Calu3 (cell line): ENCODE measurements at regions not wholly inside any gene's neighbourhood (a gene's known extent, or its start where the extent isn't known, plus 50 kb on each side); places are given as distances from the start of the nearest gene placed in this dataset.

ENCODE experiments used
- BruUV-seq: library from RNA; stranded (reverse); fragments of 400-500 nt; replicated peaks from 2 replicates; lab custom pipeline; 2021; lab: Mats Ljungman, UMichigan
- CTCF ChIA-PET: fragments of 300-600 bp; sonication (Branson Sonifier 250); formaldehyde crosslinking; loops from one replicate; lab custom pipeline; 2022; ENCODE audit warnings: antibody characterized with exemption; lab: Charles Lee
- DNase-seq: peaks from one replicate; pipeline ENCODE4 v3.0.0; 2022
- H3K27ac Mint-ChIP-seq: one replicate; pipeline ENCODE4 v1.8.0; 2022; ENCODE audit warnings: mixed read lengths; ENCODE audit not compliant: unreplicated experiment
- H3K27me3 Mint-ChIP-seq: one replicate; pipeline ENCODE4 v1.8.0; 2022; ENCODE audit warnings: mixed read lengths; ENCODE audit not compliant: unreplicated experiment
- H3K36me3 Mint-ChIP-seq: one replicate; pipeline ENCODE4 v1.8.0; 2022; ENCODE audit warnings: mild to moderate bottlenecking, moderate library complexity, mixed read lengths; ENCODE audit not compliant: insufficient read depth, unreplicated experiment
- H3K4me1 Mint-ChIP-seq: one replicate; pipeline ENCODE4 v1.8.0; 2022; ENCODE audit warnings: mild to moderate bottlenecking, low read depth, mixed read lengths; ENCODE audit not compliant: unreplicated experiment
- H3K4me3 Mint-ChIP-seq: one replicate; pipeline ENCODE4 v1.8.0; 2022; ENCODE audit warnings: mild to moderate bottlenecking, low read depth, moderate library complexity, mixed read lengths; ENCODE audit not compliant: unreplicated experiment
- H3K9me3 Mint-ChIP-seq: one replicate; pipeline ENCODE4 v1.8.0; 2022; ENCODE audit warnings: low read depth, mixed read lengths; ENCODE audit not compliant: unreplicated experiment
- intact Hi-C: fragments of 100-400 bp; cut with micrococcal nuclease; formaldehyde crosslinking; loops from one replicate; pipeline ENCODE4 v1.10.0; 2022; ENCODE audit not compliant: unreplicated experiment
- TF ChIP-seq, protein P1 (sequence below): fragments of 200-600 bp; IDR thresholded peaks from one replicate; pipeline ENCODE4 v1.8.0; 2022; ENCODE audit warnings: antibody characterized with exemption; ENCODE audit not compliant: unreplicated experiment

- no peaks in the 10 kb centered on the region for H3K36me3 Mint-ChIP-seq
- TF ChIP-seq, protein P1, sequence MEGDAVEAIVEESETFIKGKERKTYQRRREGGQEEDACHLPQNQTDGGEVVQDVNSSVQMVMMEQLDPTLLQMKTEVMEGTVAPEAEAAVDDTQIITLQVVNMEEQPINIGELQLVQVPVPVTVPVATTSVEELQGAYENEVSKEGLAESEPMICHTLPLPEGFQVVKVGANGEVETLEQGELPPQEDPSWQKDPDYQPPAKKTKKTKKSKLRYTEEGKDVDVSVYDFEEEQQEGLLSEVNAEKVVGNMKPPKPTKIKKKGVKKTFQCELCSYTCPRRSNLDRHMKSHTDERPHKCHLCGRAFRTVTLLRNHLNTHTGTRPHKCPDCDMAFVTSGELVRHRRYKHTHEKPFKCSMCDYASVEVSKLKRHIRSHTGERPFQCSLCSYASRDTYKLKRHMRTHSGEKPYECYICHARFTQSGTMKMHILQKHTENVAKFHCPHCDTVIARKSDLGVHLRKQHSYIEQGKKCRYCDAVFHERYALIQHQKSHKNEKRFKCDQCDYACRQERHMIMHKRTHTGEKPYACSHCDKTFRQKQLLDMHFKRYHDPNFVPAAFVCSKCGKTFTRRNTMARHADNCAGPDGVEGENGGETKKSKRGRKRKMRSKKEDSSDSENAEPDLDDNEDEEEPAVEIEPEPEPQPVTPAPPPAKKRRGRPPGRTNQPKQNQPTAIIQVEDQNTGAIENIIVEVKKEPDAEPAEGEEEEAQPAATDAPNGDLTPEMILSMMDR: no peak
- intact Hi-C loops: no loop called here
- BruUV-seq: no TSS peak
- H3K9me3 Mint-ChIP-seq: no peaks in the 10 kb centered on the region
- H3K4me3 Mint-ChIP-seq: no peak overlapping the region
- no peak for DNase-seq
- H3K27ac Mint-ChIP-seq: no peak overlapping the region
- CTCF ChIA-PET: no interaction called here
- H3K4me1 Mint-ChIP-seq: peaks cover 10% of the 10 kb centered on the region
- peaks cover 8% of the 10 kb centered on the region for H3K27me3 Mint-ChIP-seq
These were observed 140.6 kb downstream of the VAPA start for GRCh38 chr18:10054366-10054765.

GRCh38 chr18:10055125-10055750 is 141.4 kb downstream of the VAPA start:
- Mint-ChIP-seq H3K4me1 (peaks cover 10% of the 10 kb centered on the region), H3K27me3 (peaks cover 3% of the 10 kb centered on the region), H3K4me3 (no peak overlapping the region), H3K27ac (no peak overlapping the region), H3K9me3 (no peaks in the 10 kb centered on the region), H3K36me3 (no peaks in the 10 kb centered on the region)
- no peak for DNase-seq
- intact Hi-C loops: loop anchor here (5.0 kb wide), 1 partner anchor 38 kb away; no protein-coding TSS in a partner anchor
- no TSS peak for BruUV-seq
- CTCF ChIA-PET: no interaction called here
- TF ChIP-seq, protein P1: no peak

DNA sequence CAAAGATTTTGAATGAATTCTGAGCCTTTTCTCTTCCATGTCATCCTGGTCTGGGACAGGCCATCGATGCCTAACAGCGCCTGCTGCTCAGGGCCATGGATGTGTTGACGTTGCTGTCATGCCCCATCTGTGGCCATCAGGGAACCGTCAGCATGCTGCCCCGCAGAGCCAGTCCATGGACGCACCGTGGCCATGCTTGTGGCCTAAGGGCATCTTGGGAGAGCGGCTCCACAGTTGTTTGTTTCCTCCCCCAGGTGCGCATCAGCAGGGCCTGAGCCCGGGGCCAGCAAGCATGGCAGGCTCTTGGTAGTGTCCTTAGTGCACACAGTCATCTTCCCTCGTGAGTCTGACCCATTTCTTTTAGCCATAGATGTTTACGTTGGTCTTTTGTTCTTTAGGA is 142.7 kb downstream of the VAPA start:
- Mint-ChIP-seq H3K27ac (no peak overlapping the region), H3K9me3 (no peaks in the 10 kb centered on the region), H3K27me3 (peaks cover 16% of the 10 kb centered on the region), H3K4me1 (peaks cover 10% of the 10 kb centered on the region), H3K36me3 (no peaks in the 10 kb centered on the region), H3K4me3 (no peak overlapping the region)
- intact Hi-C loops: loop anchor here (5.0 kb wide), 1 partner anchor 39 kb away; no protein-coding TSS in a partner anchor
- BruUV-seq: no TSS peak
- TF ChIP-seq, protein P1: no peak
- no peak for DNase-seq
- CTCF ChIA-PET: no interaction called here

DNA sequence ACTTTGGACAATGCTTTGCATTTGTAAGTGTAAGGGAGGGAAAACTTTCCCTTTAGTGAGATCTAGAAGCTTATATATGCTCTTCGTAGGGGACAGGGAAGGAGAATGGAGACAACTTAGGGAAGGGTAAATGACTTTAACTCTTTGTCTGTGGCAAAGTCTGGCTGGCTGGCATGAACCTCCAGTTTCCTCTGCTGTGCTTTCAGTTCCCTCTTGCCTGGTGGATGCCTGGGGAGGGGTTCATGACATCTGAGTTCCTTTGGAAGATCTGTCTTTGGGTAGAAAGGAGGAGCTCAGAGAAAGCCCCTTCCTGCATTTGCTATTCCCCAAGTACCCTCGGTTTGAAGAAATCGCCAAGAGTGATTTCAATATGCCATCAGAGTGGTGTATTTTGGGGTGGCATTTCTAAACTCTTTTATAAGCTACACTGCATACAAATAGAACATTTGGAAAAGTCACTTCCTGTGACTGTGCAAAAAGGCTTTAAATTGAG is 143.6 kb downstream of the VAPA start:
- BruUV-seq: no TSS peak
- no peaks in the 10 kb centered on the region for H3K9me3 Mint-ChIP-seq
- no peak overlapping the region for H3K27ac Mint-ChIP-seq
- no peaks in the 10 kb centered on the region for H3K36me3 Mint-ChIP-seq
- TF ChIP-seq, protein P1: no peak
- H3K27me3 Mint-ChIP-seq: peaks cover 26% of the 10 kb centered on the region
- CTCF ChIA-PET: interaction anchor here (0.7 to 1.4 kb wide), 2 partner anchors 41 to 125 kb away, joined by 3 read pairs; no protein-coding TSS in a partner anchor
- intact Hi-C loops: loop anchor here (5.0 kb wide), 1 partner anchor 40 kb away; no protein-coding TSS in a partner anchor
- no peak overlapping the region for H3K4me3 Mint-ChIP-seq
- peaks cover 10% of the 10 kb centered on the region for H3K4me1 Mint-ChIP-seq
- DNase-seq: no peak
